HEK293 (cell line): ENCODE measurements at regions not wholly inside any gene's neighbourhood (a gene's known extent, or its start where the extent isn't known, plus 50 kb on each side); places are given as distances from the start of the nearest gene placed in this dataset.
"Not testable (repeated sequence)": the region's sequence is repeated elsewhere in the genome, so short reads cannot be mapped to it uniquely, and the experiment has no call there.

Experiments
- CTCF ChIA-PET: fragments of 350-600 bp; formaldehyde crosslinking; extraction: SDS; loops from one replicate; lab custom pipeline; 2021; ENCODE audit warnings: antibody characterized with exemption; lab: Yijun Ruan, JAX
- POLR2A ChIA-PET: fragments of 300-600 bp; formaldehyde crosslinking; extraction: SDS; loops from one replicate; lab custom pipeline; 2020; ENCODE audit warnings: antibody characterized with exemption, inconsistent platforms; lab: Yijun Ruan, JAX
- H3K27ac ChIP-seq: fragments of 200-500 bp; sonication (Bioruptor generic); 2 replicates; pipeline ENCODE4 v1.5.1; 2014; ENCODE audit warnings: low read depth, low read length, control low read depth, inconsistent platforms; ENCODE audit errors: extremely low read depth
- H3K36me3 ChIP-seq, 2 experiments: fragments of 200-500 bp in 1 of 2; sonication (Bioruptor generic) in 1 of 2; 1 replicate in 1 of 2; 2 replicates in 1 of 2; pipeline ENCODE4 v1.5.1; 2014 to 2017; ENCODE audit warnings: inconsistent platforms in 2 of 2, low read length in 2 of 2; ENCODE audit not compliant: control insufficient read depth in 2 of 2, insufficient read depth in 1 of 2
- H3K4me1 ChIP-seq: fragments of 200-500 bp; sonication (Bioruptor generic); 2 replicates; pipeline ENCODE4 v1.5.1; 2014; ENCODE audit warnings: mild to moderate bottlenecking, low read length, inconsistent platforms; ENCODE audit not compliant: control insufficient read depth, insufficient read depth
- H3K4me3 ChIP-seq: 2 replicates; pipeline ENCODE4 v1.5.1; 2011; ENCODE audit warnings: low read depth, mild to moderate bottlenecking, control low read depth, low read length, moderate library complexity
- H3K9me3 ChIP-seq: fragments of 200-500 bp; sonication (Bioruptor generic); 2 replicates; pipeline ENCODE4 v1.5.1; 2014; ENCODE audit warnings: low read depth, low read length, inconsistent platforms; ENCODE audit not compliant: control insufficient read depth, insufficient read depth
- EGR2 ChIP-seq: fragments of 450-650 bp; formaldehyde crosslinking; IDR thresholded peaks from 2 replicates; pipeline ENCODE4 v1.5.1; 2016; ENCODE audit warnings: low read depth, missing biosample characterization, missing genetic modification characterization
- FEZF1 ChIP-seq: fragments of 450-650 bp; formaldehyde crosslinking; IDR thresholded peaks from 2 replicates; pipeline ENCODE4 v1.5.1; 2016; ENCODE audit warnings: missing biosample characterization, missing genetic modification characterization
- GLI2 ChIP-seq: fragments of 450-650 bp; formaldehyde crosslinking; IDR thresholded peaks from 2 replicates; pipeline ENCODE4; 2017; ENCODE audit warnings: missing biosample characterization, missing genetic modification characterization, low read depth, borderline replicate concordance
- KLF1 ChIP-seq: fragments of 450-650 bp; formaldehyde crosslinking; IDR thresholded peaks from 2 replicates; pipeline ENCODE4 v1.5.1; 2016; ENCODE audit warnings: missing biosample characterization, missing genetic modification characterization
- KLF7 ChIP-seq: fragments of 450-650 bp; formaldehyde crosslinking; IDR thresholded peaks from 2 replicates; pipeline ENCODE4 v1.5.1; 2016; ENCODE audit warnings: missing biosample characterization, missing genetic modification characterization, borderline replicate concordance
- WT1 ChIP-seq: fragments of 450-650 bp; formaldehyde crosslinking; IDR thresholded peaks from 2 replicates; pipeline ENCODE4 v1.5.1; 2016; ENCODE audit warnings: missing biosample characterization, missing genetic modification characterization
- ZNF10 ChIP-seq: fragments of 450-650 bp; formaldehyde crosslinking; IDR thresholded peaks from 2 replicates; pipeline ENCODE4 v1.5.1; 2017; ENCODE audit warnings: missing biosample characterization, missing genetic modification characterization
- ZNF112 ChIP-seq: fragments of 450-650 bp; formaldehyde crosslinking; IDR thresholded peaks from 2 replicates; pipeline ENCODE4 v1.5.0; 2017; ENCODE audit warnings: missing biosample characterization, missing genetic modification characterization
- ZNF138 ChIP-seq: fragments of 450-650 bp; formaldehyde crosslinking; IDR thresholded peaks from 2 replicates; pipeline ENCODE4 v1.5.1; 2016; ENCODE audit warnings: missing biosample characterization, missing genetic modification characterization, borderline replicate concordance
- ZNF157 ChIP-seq: fragments of 450-650 bp; formaldehyde crosslinking; IDR thresholded peaks from 2 replicates; pipeline ENCODE4 v1.5.1; 2016; ENCODE audit warnings: missing biosample characterization, missing genetic modification characterization
- ZNF23 ChIP-seq: fragments of 450-650 bp; formaldehyde crosslinking; IDR thresholded peaks from 2 replicates; pipeline ENCODE4 v1.5.1; 2016; ENCODE audit warnings: missing biosample characterization, missing genetic modification characterization, borderline replicate concordance
- ZNF433 ChIP-seq: fragments of 450-650 bp; formaldehyde crosslinking; IDR thresholded peaks from 2 replicates; pipeline ENCODE4 v1.5.1; 2016; ENCODE audit warnings: missing biosample characterization, missing genetic modification characterization, low read depth
- ZNF449 ChIP-seq: fragments of 450-650 bp; formaldehyde crosslinking; IDR thresholded peaks from 2 replicates; pipeline ENCODE4 v1.5.1; 2017; ENCODE audit warnings: missing biosample characterization, mild to moderate bottlenecking, missing genetic modification characterization, moderate library complexity
- ZNF48 ChIP-seq: fragments of 450-650 bp; formaldehyde crosslinking; IDR thresholded peaks from 2 replicates; pipeline ENCODE4 v1.5.1; 2016; ENCODE audit warnings: missing biosample characterization, missing genetic modification characterization
- ZNF510 ChIP-seq: fragments of 450-650 bp; formaldehyde crosslinking; IDR thresholded peaks from 2 replicates; pipeline ENCODE4 v1.5.1; 2018; ENCODE audit warnings: mild to moderate bottlenecking, missing genetic modification characterization, missing biosample characterization; ENCODE audit not compliant: insufficient replicate concordance
- ZNF518A ChIP-seq: fragments of 450-650 bp; formaldehyde crosslinking; conservative IDR thresholded peaks from 2 replicates; pipeline ENCODE4 v1.5.1; 2016; ENCODE audit warnings: low read depth, missing biosample characterization, missing genetic modification characterization
- ZNF791 ChIP-seq: fragments of 450-650 bp; formaldehyde crosslinking; IDR thresholded peaks from 2 replicates; pipeline ENCODE4 v1.5.1; 2016; ENCODE audit warnings: missing biosample characterization, missing genetic modification characterization
- TF ChIP-seq, protein P1 (sequence below): fragments of 450-650 bp; formaldehyde crosslinking; IDR thresholded peaks from 2 replicates; pipeline ENCODE4 v1.5.1; 2016; ENCODE audit warnings: missing biosample characterization, missing genetic modification characterization

DNA sequence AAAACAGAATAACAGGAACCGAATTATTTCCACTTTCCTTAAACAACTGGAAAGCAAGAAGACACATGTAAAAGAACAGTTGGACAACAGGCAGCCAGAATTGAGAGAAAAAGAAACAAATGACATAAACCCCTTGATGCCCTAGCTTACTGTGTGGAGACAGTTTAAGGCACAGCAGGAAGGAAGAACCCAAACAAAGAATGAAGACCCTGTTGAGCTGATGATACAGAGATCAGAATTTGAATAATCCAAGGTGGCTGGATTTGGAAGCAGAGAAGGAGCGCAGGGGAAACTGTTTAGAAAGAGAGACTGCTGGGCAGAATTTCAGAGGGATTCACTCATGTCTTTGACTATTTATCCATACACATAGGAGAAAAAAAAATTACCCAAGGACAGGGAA lies 316.3 kb upstream of the POU5F2 start:
- Histone ChIP-seq H3K9me3 (no peaks in the 10 kb centered on the region), H3K4me3 (no peak overlapping the region), H3K4me1 (peaks cover 3% of the 10 kb centered on the region; the same call in 1 of the 2 replicates), H3K36me3 (no peaks in the 10 kb centered on the region), H3K27ac (no peak overlapping the region)
- ChIA-PET POLR2A (no interaction called here), CTCF (interaction anchor here (0.6 kb wide), 1 partner anchor 10 kb away, joined by 3 read pairs; no protein-coding TSS in a partner anchor)
- TF ChIP-seq GLI2 (tag by site-specific recombination): no peak
- no peak for TF ChIP-seq ZNF157 (tag by site-specific recombination)
- TF ChIP-seq EGR2 (tag by site-specific recombination): no peak
- TF ChIP-seq, protein P1, sequence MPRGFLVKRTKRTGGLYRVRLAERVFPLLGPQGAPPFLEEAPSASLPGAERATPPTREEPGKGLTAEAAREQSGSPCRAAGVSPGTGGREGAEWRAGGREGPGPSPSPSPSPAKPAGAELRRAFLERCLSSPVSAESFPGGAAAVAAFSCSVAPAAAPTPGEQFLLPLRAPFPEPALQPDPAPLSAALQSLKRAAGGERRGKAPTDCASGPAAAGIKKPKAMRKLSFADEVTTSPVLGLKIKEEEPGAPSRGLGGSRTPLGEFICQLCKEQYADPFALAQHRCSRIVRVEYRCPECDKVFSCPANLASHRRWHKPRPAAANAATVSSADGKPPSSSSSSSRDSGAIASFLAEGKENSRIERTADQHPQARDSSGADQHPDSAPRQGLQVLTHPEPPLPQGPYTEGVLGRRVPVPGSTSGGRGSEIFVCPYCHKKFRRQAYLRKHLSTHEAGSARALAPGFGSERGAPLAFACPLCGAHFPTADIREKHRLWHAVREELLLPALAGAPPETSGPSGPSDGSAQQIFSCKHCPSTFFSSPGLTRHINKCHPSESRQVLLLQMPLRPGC (tag by site-specific recombination): no peak
- TF ChIP-seq ZNF510 (tag by site-specific recombination): no peak
- no peak for TF ChIP-seq KLF7 (tag by site-specific recombination)
- no peak for TF ChIP-seq ZNF791
- TF ChIP-seq ZNF518A (tag by site-specific recombination): no peak
- TF ChIP-seq KLF1: no peak
- no peak for TF ChIP-seq ZNF138 (tag by site-specific recombination)
- no peak for TF ChIP-seq FEZF1
- no peak for TF ChIP-seq ZNF449 (tag by site-specific recombination)
- no peak for TF ChIP-seq ZNF112
- no peak for TF ChIP-seq ZNF48
- TF ChIP-seq ZNF23 (tag by site-specific recombination): no peak

DNA sequence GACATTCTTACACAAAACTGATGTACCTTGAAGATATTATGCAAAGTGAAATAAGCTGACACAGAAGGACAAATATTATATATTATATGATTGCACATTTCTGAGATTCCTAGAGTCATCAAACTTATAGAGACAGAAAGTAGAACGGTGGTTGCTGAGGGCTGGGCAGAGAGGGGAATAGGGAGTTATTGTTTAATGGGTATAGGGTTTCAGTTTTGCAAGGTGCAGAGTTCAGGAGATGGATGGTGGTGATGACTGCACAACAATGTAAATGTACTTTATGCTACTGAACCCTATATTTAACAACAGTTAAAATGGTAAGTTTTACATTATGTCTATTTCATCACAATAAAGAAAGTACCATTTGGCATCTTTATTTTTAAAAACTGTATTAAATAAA lies 315.8 kb upstream of the POU5F2 start:
- Histone ChIP-seq H3K4me1 (peaks cover 3% of the 10 kb centered on the region; the same call in 1 of the 2 replicates), H3K9me3 (no peaks in the 10 kb centered on the region), H3K36me3 (no peaks in the 10 kb centered on the region), H3K4me3 (no peak overlapping the region)
- POLR2A ChIA-PET: no interaction called here
- TF ChIP-seq WT1 (tag by site-specific recombination) (peak; percentile 63), ZNF433 (tag by site-specific recombination) (no peak), ZNF10 (no peak)
- TF ChIP-seq, all 188 proteins: peak for 1
- CTCF ChIA-PET: interaction anchor here (0.6 kb wide), 1 partner anchor 10 kb away, joined by 3 read pairs; no protein-coding TSS in a partner anchor
- no peak overlapping the region for H3K27ac ChIP-seq

DNA sequence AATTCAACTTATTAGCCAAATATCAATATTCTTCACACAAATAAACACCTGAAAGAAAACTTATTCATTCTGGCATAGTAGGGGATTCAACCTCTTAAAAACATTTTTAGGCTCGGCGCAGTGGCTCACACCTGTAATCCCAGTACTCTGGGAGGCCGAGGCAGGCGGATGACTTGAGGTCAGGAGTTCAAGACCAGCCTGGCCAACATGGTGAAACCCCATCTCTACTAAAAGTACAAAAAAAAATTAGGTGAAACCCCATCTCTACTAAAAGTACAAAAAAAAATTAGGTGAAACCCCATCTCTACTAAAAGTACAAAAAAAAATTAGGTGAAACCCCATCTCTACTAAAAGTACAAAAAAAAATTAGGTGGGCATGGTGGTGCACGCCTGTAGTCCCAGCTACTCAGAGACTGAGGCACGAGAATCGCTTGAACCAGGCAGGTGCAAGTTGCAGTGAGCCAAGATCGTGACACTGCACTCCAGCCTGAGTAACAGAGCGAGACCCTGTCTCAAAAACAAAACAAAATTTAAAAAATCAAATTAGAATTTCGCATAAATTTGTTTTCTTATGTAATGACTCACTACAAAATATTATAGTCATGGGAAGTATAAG lies 308.0 kb upstream of the POU5F2 start:
- H3K4me3 ChIP-seq, POLR2A ChIA-PET, H3K4me1 ChIP-seq, H3K9me3 ChIP-seq, H3K36me3 ChIP-seq, H3K27ac ChIP-seq, CTCF ChIA-PET: not testable (repeated sequence)
